ENCODE measurements at regions not wholly inside any gene's neighbourhood (a gene's known extent, or its start where the extent isn't known, plus 50 kb on each side); places are given as distances from the start of the nearest gene placed in this dataset.

DNA sequence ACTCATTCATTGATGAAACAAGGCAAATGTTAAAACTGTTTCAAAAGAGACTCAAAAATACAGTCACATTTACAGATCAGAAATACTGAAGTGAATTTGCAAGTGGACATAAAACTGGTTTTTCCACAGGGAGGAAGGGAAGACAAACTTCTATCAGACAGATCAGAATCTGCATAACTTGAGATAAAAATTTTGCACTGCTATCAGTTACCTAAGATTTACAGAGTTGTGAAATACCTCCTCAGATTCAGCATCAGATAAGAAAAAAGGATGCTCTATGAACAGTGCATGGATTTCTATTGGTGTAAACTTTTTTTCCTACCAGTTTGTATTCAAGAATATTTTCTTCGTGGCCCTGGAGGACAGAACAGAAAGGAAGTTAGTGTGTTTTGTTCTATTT lies 575.4 kb downstream of the RWDD3 start:
- H3K4me3 ChIP-seq (ENCODE audit: low read length): no peak overlapping the region
- ChIA-PET CTCF (no interaction called here), POLR2A (ENCODE audit: unreplicated experiment) (no interaction called here)
- no peak overlapping the region for H3K9ac ChIP-seq (ENCODE audit: low read length)
- no peaks in the 10 kb centered on the region for H3K36me3 ChIP-seq (ENCODE audit: low read depth, low read length)
- DNase-seq (no peak), ATAC-seq (no peak)
- H3K9me2 ChIP-seq (replicated peaks; ENCODE audit: low read length): no peaks in the 10 kb centered on the region
- no TSS peak for BruUV-seq (replicated peaks)
- no peaks in the 10 kb centered on the region for H3K4me1 ChIP-seq (ENCODE audit: insufficient read depth, low read length)
- TF ChIP-seq EZH2phosphoT487 (IDR thresholded peaks at IDR 0.05; ENCODE audit: borderline replicate concordance, low read length) (no peak), CTCF (conservative IDR thresholded peaks at IDR 0.05; ENCODE audit: low read depth, low read length) (no peak), EZH2 (IDR thresholded peaks at IDR 0.05; ENCODE audit: low read length, unreplicated experiment) (no peak)
- peaks cover 21% of the 10 kb centered on the region for H3K27me3 ChIP-seq (ENCODE audit: low read length)
- no peaks in the 10 kb centered on the region for H3F3A ChIP-seq (ENCODE audit: low read length, unreplicated experiment)
- no peak overlapping the region for H3K27ac ChIP-seq (ENCODE audit: low read length)
- no peak overlapping the region for H3K4me2 ChIP-seq (ENCODE audit: low read length)
- H4K20me1 ChIP-seq (ENCODE audit: low read length): no peaks in the 10 kb centered on the region
- H2AFZ ChIP-seq (ENCODE audit: low read length): no peak overlapping the region
- intact Hi-C loops (cut with micrococcal nuclease): no loop called here
- H3K79me2 ChIP-seq (ENCODE audit: low read length): no peaks in the 10 kb centered on the region
- no peaks in the 10 kb centered on the region for H3K9me3 ChIP-seq (ENCODE audit: low read length)

- H3K9me2 ChIP-seq (replicated peaks; ENCODE audit: low read length): no peaks in the 10 kb centered on the region
- no peak for TF ChIP-seq EZH2phosphoT487 (IDR thresholded peaks at IDR 0.05; ENCODE audit: borderline replicate concordance, low read length)
- no peak for TF ChIP-seq EZH2 (IDR thresholded peaks at IDR 0.05; ENCODE audit: low read length, unreplicated experiment)
- TF ChIP-seq CTCF (conservative IDR thresholded peaks at IDR 0.05; ENCODE audit: low read depth, low read length): no peak
- H3K4me3 ChIP-seq (ENCODE audit: low read length): no peak overlapping the region
- no peaks in the 10 kb centered on the region for H4K20me1 ChIP-seq (ENCODE audit: low read length)
- ATAC-seq: no peak
- H3K4me1 ChIP-seq (ENCODE audit: insufficient read depth, low read length): no peaks in the 10 kb centered on the region
- H2AFZ ChIP-seq (ENCODE audit: low read length): no peak overlapping the region
- H3K27ac ChIP-seq (ENCODE audit: low read length): no peak overlapping the region
- POLR2A ChIA-PET (ENCODE audit: unreplicated experiment): no interaction called here
- peaks cover 5% of the 10 kb centered on the region; the same call in 1 of the 2 replicates for H3K27me3 ChIP-seq (ENCODE audit: low read length)
- BruUV-seq (replicated peaks): no TSS peak
- CTCF ChIA-PET: no interaction called here
- no peaks in the 10 kb centered on the region for H3K9me3 ChIP-seq (ENCODE audit: low read length)
- no peak for DNase-seq
- H3K4me2 ChIP-seq (ENCODE audit: low read length): no peak overlapping the region
- no peaks in the 10 kb centered on the region for H3F3A ChIP-seq (ENCODE audit: low read length, unreplicated experiment)
- no peak overlapping the region for H3K9ac ChIP-seq (ENCODE audit: low read length)
- intact Hi-C loops (cut with micrococcal nuclease): no loop called here
- H3K36me3 ChIP-seq (ENCODE audit: low read depth, low read length): no peaks in the 10 kb centered on the region
- no peaks in the 10 kb centered on the region for H3K79me2 ChIP-seq (ENCODE audit: low read length)
Observed at GRCh38 chr1:95815511-95815910, 581.5 kb downstream of the RWDD3 start.

- peaks cover 12% of the 10 kb centered on the region; the same call in 1 of the 2 replicates for H3K27me3 ChIP-seq (ENCODE audit: low read length)
- TF ChIP-seq EZH2 (IDR thresholded peaks at IDR 0.05; ENCODE audit: low read length, unreplicated experiment) (no peak), CTCF (conservative IDR thresholded peaks at IDR 0.05; ENCODE audit: low read depth, low read length) (no peak)
- H3F3A ChIP-seq (ENCODE audit: low read length, unreplicated experiment): no peaks in the 10 kb centered on the region
- DNase-seq: no peak
- H4K20me1 ChIP-seq (ENCODE audit: low read length): no peaks in the 10 kb centered on the region
- no peak for ATAC-seq
- ChIA-PET CTCF (interaction anchor here (0.5 kb wide), 1 partner anchor 13 kb away, joined by 3 read pairs; no protein-coding TSS in a partner anchor), POLR2A (ENCODE audit: unreplicated experiment) (no interaction called here)
- H3K9me2 ChIP-seq (replicated peaks; ENCODE audit: low read length): no peaks in the 10 kb centered on the region
- H3K9ac ChIP-seq (ENCODE audit: low read length): no peak overlapping the region
- H3K79me2 ChIP-seq (ENCODE audit: low read length): no peaks in the 10 kb centered on the region
- no peaks in the 10 kb centered on the region for H3K36me3 ChIP-seq (ENCODE audit: low read depth, low read length)
- H3K27ac ChIP-seq (ENCODE audit: low read length): no peak overlapping the region
- no peak overlapping the region for H3K4me2 ChIP-seq (ENCODE audit: low read length)
- no TSS peak for BruUV-seq (replicated peaks)
- H2AFZ ChIP-seq (ENCODE audit: low read length): no peak overlapping the region
- no peaks in the 10 kb centered on the region for H3K9me3 ChIP-seq (ENCODE audit: low read length)
- H3K4me1 ChIP-seq (ENCODE audit: insufficient read depth, low read length): no peaks in the 10 kb centered on the region
- H3K4me3 ChIP-seq (ENCODE audit: low read length): no peak overlapping the region
- intact Hi-C loops (cut with micrococcal nuclease): no loop called here
Observed at GRCh38 chr1:95829556-95829955, 595.5 kb downstream of the RWDD3 start.
